HG03025 (cell line): ENCODE measurements at regions not wholly inside any gene's neighbourhood (a gene's known extent, or its start where the extent isn't known, plus 50 kb on each side); places are given as distances from the start of the nearest gene placed in this dataset.
A peak's percentile ranks its signal among the peaks of the same experiment; 100 is the strongest.

Experiments
- ATAC-seq: cut with Tn5 transposase; IDR thresholded peaks from one replicate; pipeline ENCODE4 v1.9.1; 2021; ENCODE audit warnings: mild to moderate bottlenecking, moderate library complexity; ENCODE audit not compliant: unreplicated experiment, low FRiP score

- ATAC-seq = no peak
Measured at GRCh38 chr4:14787221-14787620, 215.1 kb upstream of the CPEB2 start.

GRCh38 chr4:14787894-14788293 is 214.4 kb upstream of the CPEB2 start:
- peak; percentile 49 for ATAC-seq

DNA sequence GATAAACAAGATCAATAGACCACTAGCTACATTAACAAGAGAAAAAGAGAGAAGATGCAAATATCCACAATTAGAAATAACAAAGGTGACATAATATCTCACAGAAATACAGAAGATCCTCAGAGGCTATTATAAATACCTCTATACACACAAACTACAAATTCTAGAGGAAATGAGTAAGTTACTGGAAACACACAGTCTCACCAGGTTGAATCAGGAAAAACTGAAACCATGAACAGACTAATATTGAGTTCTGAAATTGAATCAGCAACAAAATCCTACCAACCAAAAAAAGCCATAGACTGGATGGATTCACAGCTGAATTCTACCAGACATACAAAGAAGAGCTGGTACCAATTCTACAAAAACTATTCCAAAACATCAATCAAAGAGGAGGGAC is 211.8 kb upstream of the CPEB2 start:
- no peak for ATAC-seq

GRCh38 chr4:14792702-14793227 is 209.5 kb upstream of the CPEB2 start:
- no peak for ATAC-seq

DNA sequence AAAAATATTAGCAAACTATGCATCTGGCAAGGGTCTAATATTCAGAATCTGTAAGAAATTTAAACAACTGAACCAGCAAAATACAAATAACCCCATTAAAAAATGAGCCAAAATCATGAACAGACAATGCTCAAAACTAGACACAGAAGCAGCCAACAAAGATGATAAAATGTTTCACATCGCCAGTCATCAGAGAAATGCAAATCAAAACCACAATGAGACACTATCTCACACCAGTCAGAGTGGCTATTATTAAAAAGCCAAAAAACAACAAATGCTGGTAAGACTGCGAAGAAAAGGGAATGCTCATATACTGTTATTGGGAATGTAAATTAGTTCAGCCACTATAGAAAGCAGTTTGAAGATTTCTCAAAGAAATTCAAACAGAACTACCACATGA is 201.3 kb upstream of the CPEB2 start:
- ATAC-seq = no peak

DNA sequence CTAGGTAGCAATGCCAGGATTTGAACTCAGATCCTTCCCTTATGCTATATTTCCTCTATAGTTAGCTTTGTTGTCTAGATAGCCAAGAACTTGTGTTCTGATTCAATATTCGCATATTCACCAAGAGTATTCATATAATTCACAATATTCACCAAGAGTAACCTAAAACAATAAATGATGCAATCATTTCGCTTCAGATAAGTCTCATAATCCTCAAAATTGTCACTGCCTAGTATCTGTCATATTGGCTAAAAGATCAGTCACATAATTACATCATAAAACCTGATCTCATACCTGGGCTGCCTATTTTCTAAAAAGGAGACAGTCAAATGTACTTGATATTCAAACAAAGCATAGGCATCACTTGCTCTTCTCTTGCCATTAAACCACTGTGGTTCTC is 199.7 kb upstream of the CPEB2 start:
- no peak for ATAC-seq

DNA sequence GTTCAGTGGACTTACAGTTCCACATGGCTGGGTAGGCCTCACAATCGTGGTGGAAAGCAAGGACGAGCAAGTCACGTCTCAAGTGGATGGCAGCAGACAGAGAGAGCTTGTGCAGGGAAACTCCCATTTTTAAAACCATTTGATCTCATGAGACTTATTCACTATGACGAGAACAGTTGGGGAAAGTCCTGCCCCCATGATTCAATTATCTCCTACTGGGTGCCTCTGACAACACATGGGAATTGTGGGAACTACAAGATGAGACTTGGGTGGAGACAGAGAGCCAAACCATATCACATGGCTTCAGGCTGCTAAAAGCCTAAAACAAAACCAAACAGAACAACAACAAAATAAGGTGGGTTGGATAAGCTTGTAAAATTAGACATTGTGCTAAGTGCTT is 194.4 kb upstream of the CPEB2 start:
- ATAC-seq = no peak

- ATAC-seq = no peak
Measured at GRCh38 chr4:14809203-14809602, 193.1 kb upstream of the CPEB2 start.

DNA sequence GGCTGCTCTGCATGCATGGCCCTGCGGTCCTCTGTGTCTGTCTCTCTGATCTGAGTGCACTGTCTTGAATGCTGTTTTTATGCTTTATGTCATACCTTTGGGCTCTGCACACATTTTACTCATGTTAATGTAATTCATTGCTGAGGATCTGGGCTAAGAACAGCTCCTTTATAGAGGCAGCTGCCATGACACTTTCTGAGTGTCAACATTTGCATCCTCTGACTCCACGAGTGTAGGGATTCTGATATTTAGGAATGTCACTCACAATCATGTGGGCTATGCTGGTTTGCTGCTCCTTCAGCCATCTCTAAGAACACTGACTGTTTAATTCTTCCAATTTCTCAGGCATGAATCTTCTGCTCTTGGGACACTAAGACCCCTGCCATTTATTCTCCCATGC is 192.2 kb upstream of the CPEB2 start:
- no peak for ATAC-seq

GRCh38 chr4:14810568-14810967 is 191.7 kb upstream of the CPEB2 start:
- no peak for ATAC-seq

- no peak for ATAC-seq
Measured at GRCh38 chr4:14812101-14812500, 190.2 kb upstream of the CPEB2 start.

- no peak for ATAC-seq
Measured at GRCh38 chr4:14816623-14817261, 185.5 kb upstream of the CPEB2 start.

DNA sequence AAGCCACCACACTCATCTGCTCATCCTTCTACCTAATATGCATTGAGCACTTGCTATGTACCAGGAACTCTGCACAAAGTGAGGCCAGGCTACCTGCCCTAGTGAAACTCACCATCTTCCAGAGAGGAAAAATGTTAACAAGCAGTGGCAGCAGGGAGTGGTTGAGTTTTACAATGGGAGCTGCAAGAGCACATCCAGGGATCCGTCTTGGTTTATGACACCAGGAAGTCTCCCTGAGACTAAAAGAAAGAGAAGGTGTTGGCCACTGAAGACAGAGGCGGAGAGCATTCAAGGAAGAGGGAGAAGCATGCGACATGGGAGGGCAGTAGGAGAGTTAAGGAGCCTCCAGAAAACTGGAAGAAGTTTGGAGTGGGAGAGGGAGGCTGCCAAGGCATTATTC is 178.1 kb upstream of the CPEB2 start:
- no peak for ATAC-seq

- no peak for ATAC-seq
Measured at GRCh38 chr4:14827111-14827510, 175.2 kb upstream of the CPEB2 start.

DNA sequence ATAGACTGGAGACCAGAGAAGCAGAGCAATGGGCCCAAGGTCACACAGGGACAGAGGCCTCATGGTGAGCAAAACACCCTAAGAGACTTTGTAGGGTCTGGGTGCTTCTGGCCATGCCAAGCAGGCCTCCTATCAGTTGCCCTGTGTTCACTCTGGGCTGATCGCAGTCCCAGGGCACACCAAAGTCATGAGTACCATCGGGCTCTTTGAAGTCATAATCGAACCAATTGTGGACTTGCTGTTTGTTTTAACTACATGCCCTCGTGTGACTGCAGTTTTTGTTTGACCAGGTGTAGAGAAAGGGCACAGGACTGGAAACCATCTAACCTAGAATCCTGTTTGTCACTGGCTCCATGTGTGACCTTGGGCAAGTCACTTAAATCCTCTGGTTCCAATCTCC is 172.5 kb upstream of the CPEB2 start:
- no peak for ATAC-seq

DNA sequence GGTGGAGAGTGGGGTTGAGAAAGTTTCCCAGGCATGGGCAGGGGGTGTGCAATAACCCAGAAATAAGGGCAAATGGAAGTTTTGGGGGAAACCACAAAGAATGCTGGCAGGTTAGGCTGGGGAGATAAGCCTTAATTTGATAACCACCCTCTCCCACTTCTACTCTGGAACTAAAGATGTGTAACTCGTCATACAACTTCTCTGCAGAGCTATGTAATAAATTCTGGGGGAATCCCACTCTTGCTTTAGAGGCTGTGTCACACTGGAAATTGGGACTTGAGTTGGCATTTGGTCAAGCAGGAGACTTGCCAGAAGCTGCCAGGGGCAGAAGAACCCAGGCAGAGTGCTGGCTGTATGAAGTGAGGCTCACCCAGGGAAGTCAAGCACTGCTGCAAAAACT is 170.9 kb upstream of the CPEB2 start:
- no peak for ATAC-seq

- ATAC-seq = no peak
Measured at GRCh38 chr4:14833053-14833452, 169.2 kb upstream of the CPEB2 start.

DNA sequence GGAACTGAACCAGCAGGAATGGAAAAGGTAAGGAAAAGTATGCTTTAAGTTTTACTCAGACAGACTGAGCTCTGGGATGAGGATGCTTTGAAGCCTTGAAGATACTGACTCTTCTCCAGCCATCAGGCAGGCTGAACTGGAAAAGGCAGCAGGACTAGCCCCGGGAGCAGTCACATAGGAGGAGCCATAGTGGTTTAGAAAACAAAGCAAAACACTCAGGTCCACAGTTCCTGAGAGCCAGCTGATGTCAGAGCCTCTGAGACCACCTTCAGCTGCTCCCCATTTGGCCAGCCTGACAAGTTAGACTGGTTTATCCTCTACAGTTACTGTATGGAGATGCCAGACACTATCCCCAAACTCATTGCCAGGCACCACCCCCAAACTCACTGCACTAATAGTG is 167.9 kb upstream of the CPEB2 start:
- no peak for ATAC-seq

DNA sequence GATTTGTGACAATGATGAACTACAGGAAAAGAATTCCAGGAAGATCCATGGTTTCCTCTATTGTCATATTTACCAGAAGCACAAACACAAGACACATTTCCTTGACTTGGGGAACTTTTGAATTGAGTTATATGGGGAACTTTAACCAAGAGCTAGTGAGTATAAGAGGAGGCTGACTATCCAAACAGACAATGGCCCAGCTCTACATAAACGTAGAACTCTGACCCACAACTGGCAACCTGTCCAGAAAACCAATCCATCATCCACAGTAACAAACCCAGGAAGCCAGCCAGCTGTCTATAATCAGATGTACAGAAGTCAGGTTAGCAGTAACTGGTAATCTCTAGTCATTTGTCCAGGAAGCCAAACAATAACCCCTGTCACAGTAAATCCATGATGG is 167.0 kb upstream of the CPEB2 start:
- no peak for ATAC-seq

- ATAC-seq = no peak
Measured at GRCh38 chr4:14835708-14836425, 166.4 kb upstream of the CPEB2 start.

GRCh38 chr4:14837860-14838259 is 164.4 kb upstream of the CPEB2 start:
- ATAC-seq = no peak
